GM18868 (cell line): ENCODE measurements at regions not wholly inside any gene's neighbourhood (a gene's known extent, or its start where the extent isn't known, plus 50 kb on each side); places are given as distances from the start of the nearest gene placed in this dataset.
"Not testable (repeated sequence)": the region's sequence is repeated elsewhere in the genome, so short reads cannot be mapped to it uniquely, and the experiment has no call there.

Source experiments
- ATAC-seq: cut with Tn5 transposase; IDR thresholded peaks from one replicate; pipeline ENCODE4 v1.9.1; 2021; ENCODE audit warnings: mild to moderate bottlenecking, moderate library complexity; ENCODE audit not compliant: unreplicated experiment

DNA sequence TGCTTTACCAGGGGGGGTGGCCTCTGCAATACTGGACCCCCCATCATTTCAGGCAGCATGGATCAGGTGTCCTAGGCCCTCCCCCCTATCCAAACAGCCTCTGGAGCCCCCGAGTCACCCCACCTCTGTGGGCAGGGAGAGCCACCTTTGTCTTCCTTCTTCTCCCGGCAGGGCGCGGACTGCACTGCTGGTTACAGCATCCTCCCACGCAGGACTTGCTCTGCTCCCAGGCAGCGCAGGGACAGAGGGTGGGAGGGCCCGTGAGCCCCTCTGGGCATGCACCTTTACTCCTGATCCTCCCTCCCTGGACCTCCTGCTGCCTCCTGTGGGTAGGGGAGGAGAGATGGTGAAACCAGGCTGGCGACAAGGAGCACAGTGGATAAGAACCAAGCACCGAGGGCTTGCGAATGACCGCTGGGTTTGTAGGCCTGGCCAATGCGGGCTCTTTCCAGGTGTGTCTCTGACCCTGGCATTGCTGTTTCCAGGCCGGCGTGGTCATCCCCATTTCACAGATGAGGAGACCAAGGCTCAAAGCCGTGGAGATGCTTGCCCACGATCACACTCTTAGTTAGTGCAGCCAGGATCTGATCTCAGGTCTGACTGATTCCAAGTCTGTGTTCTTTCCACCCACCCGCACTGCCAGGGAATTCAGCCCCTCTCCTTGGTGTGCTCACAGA lies 73.6 kb upstream of the TARDBP start:
- ATAC-seq: no peak

DNA sequence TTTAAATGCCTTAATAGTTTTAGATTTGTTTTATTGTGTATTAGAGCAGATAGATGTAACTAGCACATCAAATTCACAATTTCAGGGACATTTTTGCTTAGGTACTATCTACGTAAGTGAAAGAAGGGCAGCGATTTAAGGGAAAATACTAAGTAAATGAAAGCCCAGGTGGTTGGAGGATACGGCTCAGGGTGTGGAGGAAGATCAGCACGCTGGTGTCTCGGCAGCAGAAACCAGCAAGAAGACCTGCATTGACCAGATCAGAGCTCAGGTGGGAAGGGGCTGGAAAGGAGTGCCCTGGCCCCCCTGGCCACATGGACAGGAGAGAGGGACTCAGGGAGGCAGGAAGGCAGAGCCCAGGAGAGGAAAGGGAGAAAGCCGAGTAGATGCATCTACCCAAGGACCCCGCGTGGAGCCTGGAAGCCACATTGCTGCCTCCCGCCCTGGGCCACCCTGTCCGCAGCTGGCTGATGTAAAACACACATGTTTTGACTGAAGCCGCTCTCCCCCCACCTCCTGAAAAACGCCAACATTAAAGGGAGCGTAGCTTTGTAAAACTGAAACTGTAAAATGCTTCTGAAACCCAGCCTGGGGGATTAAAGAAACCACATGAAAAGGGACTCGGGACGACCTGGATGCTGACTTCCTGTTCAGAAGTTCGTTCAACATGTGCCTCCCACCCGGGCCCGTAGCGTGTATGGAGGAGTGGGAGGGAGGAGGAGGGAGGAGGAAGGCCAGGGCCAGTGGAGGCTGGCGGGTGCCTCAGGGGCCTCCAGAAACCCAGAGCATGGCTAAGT lies 72.6 kb upstream of the TARDBP start:
- no peak for ATAC-seq

DNA sequence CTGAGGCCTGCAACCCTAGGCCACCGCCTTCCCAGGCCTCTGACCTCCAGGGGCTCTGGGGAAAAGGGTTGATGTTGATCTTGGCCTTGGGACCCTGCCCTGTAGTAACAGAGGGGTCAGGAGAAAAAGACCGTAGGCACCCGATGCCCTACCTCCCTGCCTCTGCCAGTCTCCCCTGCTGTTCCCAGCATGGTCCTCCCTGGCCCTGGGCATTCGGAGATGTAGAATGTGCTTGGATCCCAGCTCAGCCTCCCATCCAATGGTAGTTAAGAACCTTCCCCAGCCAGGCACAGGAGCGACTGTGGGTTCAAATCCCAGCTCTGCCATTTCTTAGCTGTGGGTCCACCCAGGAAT lies 72.0 kb upstream of the TARDBP start:
- ATAC-seq: no peak

DNA sequence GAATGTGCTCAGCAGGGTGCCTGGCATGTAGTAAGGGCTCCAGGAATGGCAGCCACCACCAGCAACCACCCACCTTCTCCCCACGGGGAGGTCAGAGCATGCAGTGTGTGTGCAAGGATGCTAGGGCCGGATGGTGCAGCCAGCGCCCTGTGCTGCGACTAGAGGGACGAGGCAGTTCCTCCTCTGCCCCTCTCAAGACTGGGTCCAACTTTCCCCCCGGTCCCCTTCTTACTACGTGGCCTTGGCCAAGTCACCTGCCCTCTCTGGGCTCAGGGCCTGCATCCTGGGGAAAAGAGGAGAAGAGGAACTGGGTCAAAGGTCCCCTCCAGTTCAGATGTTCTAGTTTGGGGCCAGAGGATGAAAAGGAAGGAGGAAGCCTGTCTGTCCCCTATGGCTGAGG lies 71.6 kb upstream of the TARDBP start:
- no peak for ATAC-seq

DNA sequence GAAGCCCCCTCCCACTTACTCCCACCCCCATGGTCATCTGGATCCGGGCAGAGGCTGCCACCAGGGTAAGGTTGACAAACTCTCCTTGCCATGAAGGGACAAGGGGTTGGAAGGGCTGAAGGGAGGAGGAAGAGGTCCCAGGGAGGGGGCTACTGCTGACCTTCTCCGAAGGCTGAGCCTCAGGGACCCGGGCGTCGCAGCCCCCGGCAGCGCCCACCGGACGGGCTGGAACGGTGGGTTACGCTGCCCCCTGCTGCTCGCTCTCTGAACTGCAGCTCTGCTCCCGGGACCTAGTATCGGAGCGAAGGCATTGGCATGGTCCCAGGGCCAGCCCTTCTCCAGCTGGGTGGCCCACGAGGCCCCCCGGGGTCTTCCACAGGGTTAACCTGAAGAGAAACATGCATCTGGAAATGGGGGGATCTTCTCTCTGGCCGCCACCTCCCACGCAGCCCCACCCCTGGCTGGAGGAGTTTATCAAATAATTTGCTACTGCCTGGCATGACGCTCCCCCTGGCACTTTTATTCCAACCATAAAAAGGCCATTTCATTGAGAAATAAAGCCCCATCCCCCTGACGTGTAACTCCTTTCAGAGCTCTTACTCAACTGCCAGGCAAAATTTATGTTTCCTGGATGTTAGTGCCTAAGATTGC lies 70.4 kb upstream of the TARDBP start:
- ATAC-seq: no peak

DNA sequence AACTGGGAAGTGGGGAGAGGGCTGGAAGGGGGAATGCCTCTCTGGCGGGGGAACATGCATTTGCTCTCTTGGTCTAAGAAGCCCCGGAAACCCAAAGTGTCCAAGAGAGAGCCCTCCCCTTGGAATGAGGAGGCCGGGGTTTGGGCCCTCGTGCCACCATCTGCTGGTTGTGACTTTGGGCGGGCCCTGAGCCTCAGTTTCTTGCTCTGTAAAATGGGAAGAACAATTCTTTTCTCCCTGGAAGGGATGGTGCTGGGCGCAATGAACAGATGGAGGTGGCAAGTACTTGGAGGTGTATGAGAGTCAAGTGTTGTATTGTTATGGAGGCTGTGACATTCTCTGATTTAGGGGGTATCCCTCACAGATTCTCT lies 69.9 kb upstream of the TARDBP start:
- no peak for ATAC-seq

DNA sequence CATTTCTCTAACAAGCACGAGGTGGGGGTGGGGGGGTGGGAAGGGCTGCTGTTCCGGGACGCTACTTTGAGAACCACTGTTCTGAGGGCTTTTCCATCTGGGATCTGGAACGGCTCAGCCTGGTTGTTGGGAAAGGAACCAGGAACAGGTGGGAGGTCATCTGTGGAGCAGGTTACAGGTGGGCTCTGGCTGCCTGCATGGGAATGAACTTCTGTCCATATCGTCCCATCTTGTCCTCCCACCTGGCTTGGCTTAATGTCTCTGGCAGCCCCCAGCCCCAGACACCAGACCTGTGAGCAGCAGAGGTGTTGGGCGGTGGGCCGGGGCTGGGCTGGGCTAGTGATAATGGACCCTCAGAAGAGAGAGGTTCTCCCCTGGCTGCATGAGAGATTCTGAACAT lies 69.4 kb upstream of the TARDBP start:
- ATAC-seq: no peak

DNA sequence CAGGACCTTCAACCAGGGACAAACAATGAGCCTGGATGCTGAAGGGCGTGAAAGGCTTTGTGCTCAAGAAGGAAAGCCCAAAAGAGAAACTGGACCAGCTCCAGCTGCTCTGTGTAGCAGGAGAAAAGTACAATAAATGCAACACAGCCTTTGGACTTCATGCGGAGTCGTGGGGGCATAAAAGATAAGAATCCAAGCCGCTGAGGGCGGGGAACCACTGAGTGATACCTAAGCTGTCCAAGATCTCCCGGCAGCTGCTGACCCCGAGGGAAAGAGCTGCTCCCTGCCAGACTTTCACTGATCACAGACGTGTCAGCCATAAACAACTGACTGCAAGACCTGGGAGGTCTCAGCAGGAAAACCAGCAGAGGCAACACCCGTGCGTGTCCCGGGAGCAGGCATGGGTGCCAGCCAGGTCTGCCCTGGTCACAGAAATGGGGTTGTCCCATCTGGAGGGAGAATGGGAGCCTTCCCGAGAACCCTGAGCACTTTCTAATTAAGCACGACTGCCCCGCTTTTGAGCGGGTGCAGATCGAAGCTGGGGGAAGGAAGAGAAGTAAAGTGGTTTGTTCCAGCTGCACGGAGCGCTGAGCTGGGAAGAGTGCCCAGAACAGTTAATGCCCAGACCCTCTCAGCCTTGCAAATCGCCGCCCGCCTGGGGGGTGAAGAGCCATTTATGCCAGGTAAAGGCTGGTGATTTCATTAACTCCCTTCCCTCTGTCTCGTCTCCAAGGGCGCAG lies 68.3 kb upstream of the TARDBP start:
- ATAC-seq: no peak

DNA sequence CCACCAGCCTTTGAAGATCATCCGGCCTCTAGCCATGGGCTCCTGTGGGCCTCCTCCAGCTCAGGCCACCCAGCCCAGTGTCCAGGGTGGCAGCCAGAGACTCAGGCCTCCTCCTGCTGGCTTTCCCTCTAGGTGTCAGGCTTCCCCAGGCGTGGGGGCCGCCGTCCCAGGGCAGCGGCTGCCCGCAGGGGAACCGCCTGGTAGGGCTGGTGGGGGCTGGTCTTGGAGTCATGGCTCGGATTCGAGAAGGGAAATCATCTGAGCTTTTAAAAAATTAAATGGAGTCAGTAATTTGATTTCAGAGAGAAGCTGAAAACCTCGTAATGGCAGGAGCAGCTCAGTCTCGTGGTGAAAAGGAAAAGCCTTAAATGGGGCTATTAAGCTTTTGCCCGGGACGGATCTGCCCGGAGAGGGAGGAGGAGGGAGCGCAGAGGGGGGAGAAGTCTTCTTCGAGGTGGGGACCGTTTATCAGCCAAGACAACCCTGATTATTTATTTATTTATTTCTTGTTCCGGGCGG lies 66.4 kb upstream of the TARDBP start:
- ATAC-seq: no peak

DNA sequence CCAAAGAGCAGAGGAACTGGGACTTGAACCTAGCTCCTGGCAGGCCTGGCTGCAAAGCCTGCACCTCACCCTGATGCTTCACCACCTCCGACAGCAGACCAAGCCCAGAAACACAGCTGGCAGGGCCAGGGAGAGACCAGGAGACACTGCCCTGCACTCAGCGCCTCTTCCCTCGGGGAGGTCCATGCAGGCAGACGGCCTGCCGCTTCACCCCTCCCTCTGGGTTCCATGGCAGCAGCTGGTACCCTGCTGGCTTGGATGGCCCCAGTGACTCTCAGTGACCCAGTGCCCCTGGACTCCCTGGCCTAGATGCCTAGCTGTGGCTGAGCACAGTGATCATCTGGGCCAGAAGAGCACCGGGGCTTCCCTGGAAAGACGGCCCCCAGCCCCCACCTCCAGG lies 65.3 kb upstream of the TARDBP start:
- no peak for ATAC-seq

DNA sequence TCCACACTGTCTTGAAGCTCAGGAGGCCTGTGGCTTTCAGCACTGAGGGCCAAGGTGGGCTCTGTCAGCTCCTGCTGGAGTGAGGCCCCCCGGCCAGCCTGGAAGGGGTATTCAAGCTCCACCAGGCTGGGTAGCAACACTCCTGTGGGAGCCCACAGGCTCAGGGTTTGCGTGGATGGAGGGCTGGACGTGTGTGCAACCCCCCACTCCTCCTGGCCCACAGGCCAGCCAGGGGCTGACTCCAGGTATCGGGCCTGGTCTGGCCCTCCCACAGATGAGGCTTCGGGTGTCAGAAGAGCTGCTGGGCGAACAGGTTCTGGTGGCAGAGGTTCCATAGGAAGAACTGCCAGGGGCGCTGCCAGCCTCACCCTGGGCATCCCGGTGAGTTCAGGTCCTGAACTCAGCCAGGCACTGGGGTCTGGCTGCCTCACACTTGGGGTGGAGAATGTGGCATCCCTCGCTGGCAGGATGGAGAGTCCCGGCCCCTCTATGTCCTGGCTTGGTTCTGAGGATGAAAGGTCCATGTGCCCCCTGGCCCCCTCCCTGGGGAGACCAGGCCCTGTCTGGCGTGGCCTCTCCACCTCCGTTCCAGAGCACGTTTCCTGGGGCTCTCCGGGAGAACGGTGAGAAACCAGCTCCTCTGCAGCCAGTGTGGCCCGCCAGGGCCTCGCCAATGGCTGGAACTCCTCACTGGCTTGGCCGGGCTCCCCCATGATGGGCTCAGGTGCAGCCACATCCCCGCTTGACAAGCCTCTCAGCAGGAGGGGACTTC lies 64.6 kb upstream of the TARDBP start:
- no peak for ATAC-seq

DNA sequence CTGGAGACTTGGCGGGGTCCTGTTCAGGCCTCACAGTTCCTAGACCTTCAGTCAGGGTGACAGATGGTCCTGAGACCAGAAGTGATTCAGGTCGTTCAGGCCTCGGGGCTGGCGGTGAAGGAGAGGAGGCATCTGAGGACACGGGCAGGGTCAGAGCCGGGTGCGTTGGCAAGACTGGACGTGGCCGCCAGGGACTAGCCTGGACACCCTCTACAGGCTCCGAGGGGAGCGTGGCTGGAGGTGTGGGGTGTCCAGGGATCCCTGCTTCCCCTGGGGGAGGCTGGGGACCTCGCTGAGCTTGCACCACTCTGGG lies 64.0 kb upstream of the TARDBP start:
- no peak for ATAC-seq

DNA sequence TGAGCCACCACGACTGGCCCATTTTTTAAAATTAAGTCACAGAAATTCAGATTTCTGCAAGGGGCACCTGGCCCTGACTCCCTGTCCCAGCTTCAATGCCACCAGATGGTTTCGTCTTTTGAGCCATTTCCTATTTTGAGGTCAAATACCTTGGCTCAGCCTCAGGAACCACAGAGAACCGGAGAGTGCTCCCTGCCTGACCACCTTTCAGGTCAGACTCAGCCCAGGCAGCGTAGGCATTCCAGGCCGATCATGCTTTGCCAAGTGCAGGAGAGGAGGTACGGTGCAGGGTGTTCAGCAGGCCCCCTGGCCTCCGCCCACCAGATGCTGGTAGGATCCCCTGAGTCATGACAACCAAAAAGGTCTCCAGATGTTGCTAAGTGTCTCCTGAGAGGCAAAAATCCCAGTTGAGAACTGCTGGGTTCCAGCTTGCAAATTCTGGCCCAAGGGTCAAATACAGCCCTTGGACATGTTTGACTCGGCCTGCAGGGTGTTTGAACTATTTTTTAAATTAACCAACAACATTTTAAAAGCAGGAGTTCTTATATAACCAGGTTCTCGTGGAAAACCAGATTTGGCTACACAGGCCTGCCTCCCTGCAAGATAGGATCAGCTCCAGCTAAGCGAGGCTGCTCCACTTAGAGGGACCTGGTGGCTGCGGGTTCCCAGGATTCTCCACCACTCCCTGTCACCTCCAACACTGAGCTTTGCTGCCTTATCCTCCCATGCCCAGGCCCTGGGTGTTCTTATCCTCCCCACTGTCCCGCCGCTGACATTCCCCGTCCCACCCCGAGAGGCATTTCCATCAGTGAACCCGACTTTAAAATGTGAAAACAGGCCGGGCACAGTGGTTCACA lies 61.9 kb upstream of the TARDBP start:
- ATAC-seq: no peak

DNA sequence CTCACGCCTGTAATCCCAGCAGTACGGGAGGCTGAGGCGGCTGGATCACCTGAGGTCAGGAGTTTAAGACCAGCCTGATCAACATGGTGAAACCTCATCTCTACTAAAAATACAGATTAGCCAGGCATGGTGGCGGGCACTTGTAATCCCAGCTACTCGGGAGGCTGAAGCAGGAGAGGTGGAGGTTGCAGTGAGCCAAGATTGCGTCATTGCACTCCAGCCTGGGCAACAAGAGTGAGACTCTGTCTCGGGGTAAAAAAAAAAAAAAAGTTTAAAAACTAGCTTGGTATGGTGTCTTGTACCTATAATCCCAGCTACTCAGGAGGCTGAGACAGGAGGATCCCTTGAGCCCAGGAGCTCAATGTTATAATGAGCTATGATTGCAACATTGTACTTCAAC lies 61.2 kb upstream of the TARDBP start:
- not testable (repeated sequence) for ATAC-seq

DNA sequence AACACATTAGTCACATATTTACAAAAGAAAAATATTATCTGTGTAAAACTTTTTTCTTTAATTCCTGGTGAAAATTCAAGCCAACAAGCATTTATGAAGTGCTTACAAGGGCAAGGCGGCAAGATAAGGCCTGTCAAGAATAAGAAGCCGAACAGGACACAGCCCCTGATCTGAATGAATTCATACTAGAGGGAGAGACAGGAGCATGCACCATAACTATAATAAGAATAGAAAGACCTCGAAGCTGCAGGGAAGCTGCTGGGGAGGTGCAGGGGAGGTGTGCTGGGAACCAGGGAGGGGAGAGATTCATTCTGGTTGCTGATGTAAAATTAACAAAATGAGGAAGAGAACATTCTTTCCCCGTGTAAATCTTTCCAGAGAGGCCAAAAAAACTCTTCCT lies 60.5 kb upstream of the TARDBP start:
- no peak for ATAC-seq

DNA sequence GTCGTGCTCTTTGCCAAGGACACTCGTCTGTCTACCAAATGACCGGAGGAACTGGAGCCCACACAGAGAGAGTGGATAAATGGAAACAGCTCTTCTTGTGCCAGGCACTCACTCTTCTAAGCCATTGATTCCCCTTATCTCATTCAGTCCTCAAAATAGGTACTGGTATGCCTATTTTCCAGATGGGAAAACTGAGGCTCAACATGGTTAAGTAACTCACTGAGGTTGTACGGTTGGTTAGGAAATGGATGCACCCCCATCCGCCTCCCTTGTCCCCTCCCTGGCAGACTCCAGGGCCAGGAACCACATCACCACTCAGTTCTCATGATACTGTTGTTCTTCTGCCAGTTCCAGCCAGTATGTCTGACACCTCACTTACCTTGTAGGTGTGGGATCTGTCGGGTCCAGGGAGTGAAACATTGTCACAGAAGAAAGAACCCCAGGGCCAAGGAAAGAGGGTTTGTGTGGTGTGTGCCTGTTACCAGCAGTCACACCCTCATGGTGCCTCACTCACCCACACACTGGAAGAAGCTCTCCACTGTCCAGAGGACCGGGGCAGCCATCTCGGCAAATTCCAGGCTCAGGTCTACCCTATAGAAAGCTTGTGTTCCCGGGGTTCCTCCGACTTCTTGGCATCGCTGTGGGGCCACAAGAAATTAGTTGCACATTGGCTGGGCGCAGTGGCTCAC lies 58.8 kb upstream of the TARDBP start:
- ATAC-seq: no peak

DNA sequence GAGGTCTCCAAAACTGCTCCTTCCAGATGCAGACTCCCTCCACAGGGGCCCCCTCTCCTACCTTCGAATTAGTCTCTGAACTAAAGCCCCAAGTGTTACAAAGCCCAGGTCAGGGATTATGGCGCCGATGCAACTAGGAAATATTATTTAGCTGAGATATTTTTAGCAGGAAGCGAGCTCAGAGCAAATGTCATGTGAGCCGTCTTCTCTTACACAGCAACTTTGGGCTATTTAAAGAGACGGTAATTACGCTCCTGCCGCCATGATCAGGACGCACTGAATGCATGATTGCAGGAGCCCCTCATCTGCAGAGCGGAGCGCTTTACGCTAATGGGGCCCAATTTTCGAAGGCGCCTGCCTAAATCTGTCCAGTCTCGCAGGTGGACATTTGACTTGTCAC lies 55.3 kb upstream of the TARDBP start:
- ATAC-seq: no peak

DNA sequence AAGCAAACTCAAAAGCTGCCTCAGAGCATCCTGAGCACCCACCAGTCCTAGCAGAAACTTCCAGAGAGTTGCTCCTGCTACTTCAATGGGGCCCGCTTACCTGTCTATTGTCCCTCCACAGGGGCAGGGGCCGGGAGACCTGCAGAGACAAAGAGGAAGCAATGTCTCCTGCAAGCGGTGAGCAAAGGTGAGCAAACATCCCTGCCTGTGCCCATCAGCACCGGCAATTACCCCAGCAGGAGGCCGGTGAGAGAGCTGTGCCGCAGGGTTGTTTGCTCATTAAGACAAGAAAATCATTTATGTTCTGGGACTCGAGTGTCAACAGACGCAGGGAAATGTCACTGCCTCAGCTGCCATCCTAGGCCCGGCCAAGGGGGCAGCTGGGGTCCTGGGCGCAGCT lies 53.8 kb upstream of the TARDBP start:
- ATAC-seq: no peak
